Activated CD4-positive, alpha-beta T cell treated with anti-CD3 and anti-CD28 coated beads, Interleukin-2, Interleukin-4, amounts not matched to agents 100 ng/mL and 50 ng/mL, durations not matched to agents 16 hours and 8 hours (primary cell): ENCODE measurements at regions not wholly inside any gene's neighbourhood (a gene's known extent, or its start where the extent isn't known, plus 50 kb on each side); places are given as distances from the start of the nearest gene placed in this dataset.

Experiments
- DNase-seq: peaks from one replicate; pipeline ENCODE4 v3.0.0-alpha.2; 2020; ENCODE audit warnings: low spot score

DNA sequence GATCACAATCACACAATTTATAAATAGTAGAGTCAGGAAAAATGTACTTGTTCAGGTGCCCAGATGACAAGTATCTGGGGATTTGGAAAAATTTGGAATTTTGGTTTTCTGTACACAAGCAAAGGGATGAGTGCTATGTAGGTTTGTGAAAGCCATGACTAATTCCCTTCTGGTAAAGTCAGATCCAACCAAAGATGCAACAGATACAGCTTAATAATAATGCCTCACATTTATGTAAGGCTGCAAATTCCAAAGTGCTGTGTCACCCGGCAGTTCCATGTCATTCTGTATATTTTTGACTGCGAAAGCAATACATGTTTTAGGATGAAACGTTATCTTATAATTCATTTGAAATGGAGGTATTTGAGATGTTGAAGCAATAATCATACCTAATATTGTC, 102.7 kb upstream of the AGBL1 start:
- DNase-seq: no peak

DNA sequence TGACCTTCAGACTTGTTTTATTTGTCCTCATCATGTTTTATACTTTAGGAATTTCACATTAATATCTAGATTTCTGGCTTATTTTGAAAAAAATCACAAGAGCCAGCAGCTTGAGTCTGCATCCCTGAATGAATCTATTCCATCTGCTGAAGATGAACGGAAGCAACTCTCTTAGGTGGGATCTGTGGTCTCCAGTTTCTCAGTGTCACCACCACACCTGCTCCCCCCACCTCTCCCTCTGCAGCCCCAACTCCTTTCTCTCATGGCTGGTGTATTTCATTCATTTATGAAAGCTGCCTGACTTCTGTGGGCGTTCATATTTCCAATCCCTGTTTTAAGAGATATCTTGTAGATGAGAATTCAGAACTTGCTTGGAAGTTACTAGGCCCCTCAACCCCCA, 102.1 kb upstream of the AGBL1 start:
- DNase-seq: no peak

DNA sequence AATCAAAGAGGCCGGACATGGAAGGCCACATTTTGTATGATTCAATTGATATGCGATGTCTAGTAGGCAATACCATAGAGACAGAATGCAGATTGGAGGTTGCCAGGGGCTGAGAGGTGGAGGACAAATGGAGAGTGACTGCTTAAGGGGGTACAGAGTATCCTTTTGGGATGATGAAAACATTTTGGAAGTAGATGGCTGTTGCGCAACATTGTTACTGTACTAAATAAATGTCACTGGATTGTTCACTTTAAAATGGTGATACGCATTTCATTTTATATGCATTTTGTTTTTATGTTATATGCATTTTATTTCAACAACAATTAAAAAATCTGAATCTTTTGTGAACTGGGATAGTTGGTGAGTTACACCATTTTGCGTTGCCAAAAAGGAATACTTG, 99.7 kb upstream of the AGBL1 start:
- no peak for DNase-seq

- no peak for DNase-seq
Measured at GRCh38 chr15:85980946-85981345, 98.7 kb upstream of the AGBL1 start.

- no peak for DNase-seq
Measured at GRCh38 chr15:85984241-85984640, 95.4 kb upstream of the AGBL1 start.

DNA sequence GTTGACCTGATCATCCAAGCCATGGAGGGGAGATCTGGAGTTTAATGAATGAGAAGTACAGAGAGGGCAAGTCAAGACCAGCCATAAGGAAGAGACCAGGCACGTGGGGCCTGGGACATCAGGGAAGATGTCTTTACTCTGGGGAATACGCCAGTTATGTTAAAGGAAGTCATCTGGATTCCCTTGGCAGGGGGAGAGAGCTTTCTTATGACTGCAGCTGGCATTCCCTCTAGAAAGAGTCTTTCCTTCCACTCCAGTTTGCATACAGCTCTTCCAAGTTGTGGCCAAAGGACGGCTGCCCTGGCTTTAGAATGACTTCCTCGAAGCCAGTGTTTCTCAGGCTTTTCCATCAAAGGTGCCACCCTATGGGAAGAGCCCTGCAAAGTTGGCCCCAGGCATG, 93.6 kb upstream of the AGBL1 start:
- no peak for DNase-seq

- no peak for DNase-seq
Measured at GRCh38 chr15:85986741-85987140, 92.9 kb upstream of the AGBL1 start.

- no peak for DNase-seq
Measured at GRCh38 chr15:85988741-85989140, 90.9 kb upstream of the AGBL1 start.

GRCh38 chr15:85992224-85992623, 87.4 kb upstream of the AGBL1 start:
- DNase-seq: no peak

DNA sequence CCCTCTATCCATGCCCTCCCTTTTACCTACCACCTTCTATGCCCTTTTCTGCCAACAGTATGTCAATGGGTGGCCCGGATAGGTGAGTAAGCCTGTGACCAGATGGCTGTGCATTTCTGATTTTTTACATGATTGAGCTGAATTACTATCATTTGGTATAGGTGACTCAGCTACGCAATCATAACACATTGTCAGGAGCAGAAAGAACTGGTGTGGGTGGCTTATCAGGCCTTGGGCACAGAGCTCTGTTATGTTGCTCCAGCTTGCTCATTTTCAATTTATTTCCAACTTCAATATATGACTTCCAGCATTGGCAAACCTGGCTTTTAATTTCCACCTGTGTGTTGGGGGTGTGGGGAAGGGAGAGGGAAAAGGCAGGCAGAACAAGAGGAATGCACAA, 86.6 kb upstream of the AGBL1 start:
- DNase-seq: no peak

- no peak for DNase-seq
Measured at GRCh38 chr15:85997618-85998017, 82.1 kb upstream of the AGBL1 start.

GRCh38 chr15:85999658-86000057, 80.0 kb upstream of the AGBL1 start:
- no peak for DNase-seq

DNA sequence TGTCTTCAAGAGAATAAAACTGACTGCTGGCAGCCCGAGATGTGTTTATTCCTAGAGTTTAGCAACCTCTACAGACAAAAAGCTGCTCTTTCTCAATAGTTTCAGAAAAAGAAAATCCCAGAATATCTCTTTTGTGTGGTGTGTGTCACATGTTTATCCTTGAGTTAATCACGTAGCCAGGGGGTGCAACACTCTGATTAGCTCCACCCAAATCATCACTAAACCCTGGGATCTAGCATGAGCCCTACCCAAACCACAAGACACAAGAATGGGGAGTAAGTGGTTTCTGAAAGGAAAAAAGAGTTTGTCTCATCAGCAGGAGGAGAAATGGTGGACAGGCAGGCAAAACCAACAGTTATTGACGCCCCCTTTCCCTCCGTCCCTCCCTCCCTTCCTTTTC, 78.5 kb upstream of the AGBL1 start:
- no peak for DNase-seq

GRCh38 chr15:86002444-86002843, 77.2 kb upstream of the AGBL1 start:
- no peak for DNase-seq

GRCh38 chr15:86004061-86004460, 75.6 kb upstream of the AGBL1 start:
- DNase-seq: no peak

DNA sequence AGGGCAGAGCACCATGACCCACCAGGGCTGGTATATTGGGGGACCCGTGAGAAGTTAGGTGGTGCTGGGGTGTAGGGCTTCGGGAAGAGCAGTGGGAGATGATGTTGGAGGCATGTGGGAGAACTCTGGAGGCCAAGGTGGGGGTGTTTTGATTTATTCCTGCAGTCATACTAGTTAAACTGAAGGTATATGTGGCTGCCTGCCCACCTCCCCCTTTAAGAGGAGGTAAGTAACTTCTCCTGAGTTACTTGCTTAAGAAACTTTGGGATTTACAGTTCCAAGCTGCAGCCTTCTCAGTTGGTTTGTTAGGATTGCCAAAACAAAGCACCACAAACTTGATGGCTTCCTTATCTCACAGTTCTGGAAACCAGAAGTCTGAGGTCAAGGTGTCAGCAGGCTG, 73.1 kb upstream of the AGBL1 start:
- DNase-seq: no peak

- no peak for DNase-seq
Measured at GRCh38 chr15:86009727-86010126, 69.9 kb upstream of the AGBL1 start.

DNA sequence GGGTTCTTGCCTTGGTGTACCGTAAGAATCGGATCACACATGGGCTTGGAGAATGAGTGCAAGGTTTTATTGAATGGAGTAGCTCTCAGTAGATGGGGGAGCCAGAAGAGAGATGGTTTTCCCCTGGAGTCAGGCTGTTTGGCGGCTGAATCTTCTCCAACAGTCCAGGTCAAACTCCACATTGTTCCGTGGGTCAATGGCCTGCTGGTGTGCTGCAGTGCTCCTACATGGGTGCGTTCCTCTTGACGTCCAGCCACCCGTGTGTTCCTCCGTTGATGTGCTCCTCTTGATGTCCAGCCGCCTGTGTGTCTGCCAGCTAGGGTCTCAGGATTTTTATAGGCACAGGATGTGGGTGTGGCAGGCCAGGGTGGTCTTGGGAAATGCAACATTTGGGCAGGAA, 69.3 kb upstream of the AGBL1 start:
- DNase-seq: no peak

DNA sequence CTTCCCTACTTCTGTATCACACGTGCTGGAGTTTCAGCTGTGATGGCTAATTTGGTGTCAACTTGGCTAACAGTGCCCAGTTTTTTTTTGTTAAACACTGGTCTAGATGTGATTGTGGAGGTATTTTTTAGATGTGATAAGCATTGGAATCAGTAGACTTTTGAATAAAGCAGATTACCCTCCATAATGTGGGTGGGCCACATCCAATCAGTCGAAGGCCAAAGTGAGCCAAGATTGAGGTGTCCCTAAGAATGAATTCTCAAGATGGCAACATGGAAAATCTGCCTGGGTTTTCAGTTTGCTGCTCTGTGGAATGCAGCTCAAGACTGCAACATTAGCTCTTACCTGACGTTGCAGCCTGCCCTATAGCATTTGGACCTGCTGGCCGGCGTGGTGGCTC, 68.8 kb upstream of the AGBL1 start:
- DNase-seq: no peak

- DNase-seq: no peak
Measured at GRCh38 chr15:86014016-86014415, 65.7 kb upstream of the AGBL1 start.

- no peak for DNase-seq
Measured at GRCh38 chr15:86016750-86017149, 62.9 kb upstream of the AGBL1 start.

DNA sequence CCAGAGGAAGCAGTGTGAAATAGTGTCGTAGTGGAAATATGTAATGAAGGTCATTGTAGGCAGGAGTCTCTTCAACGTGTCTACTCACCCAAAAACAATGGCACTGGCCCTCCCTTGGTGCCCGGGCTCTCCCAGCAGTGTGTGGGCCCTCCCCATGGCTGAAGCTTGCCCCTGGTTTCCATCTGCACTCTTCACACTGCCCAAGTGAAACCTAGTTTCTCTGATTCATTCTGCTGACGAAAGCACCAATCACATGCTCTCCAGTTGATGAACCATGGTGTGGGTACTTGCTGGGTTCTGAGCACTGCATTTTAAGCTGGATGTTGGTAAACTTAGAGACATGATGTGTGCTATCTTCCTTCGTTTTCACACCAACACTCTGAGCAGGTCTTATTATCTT, 61.0 kb upstream of the AGBL1 start:
- no peak for DNase-seq

- no peak for DNase-seq
Measured at GRCh38 chr15:86021281-86022264, 58.1 kb upstream of the AGBL1 start.

GRCh38 chr15:86028961-86029360, 50.7 kb upstream of the AGBL1 start:
- DNase-seq: no peak
